ENCODE measurements at regions not wholly inside any gene's neighbourhood (a gene's known extent, or its start where the extent isn't known, plus 50 kb on each side); places are given as distances from the start of the nearest gene placed in this dataset.

GRCh38 chr14:96638041-96638855, 136.1 kb downstream of the PAPOLA start:
- DNase-seq: no peak

GRCh38 chr14:96639550-96639949, 137.4 kb downstream of the PAPOLA start:
- DNase-seq: no peak

GRCh38 chr14:96648506-96649326, 146.5 kb downstream of the PAPOLA start:
- no peak for DNase-seq

- DNase-seq: no peak
These were observed 147.1 kb downstream of the PAPOLA start for GRCh38 chr14:96649327-96649601.

- no peak for DNase-seq
These were observed 143.6 kb upstream of the VRK1 start for GRCh38 chr14:96653597-96653996.

GRCh38 chr14:96658611-96659010, 138.6 kb upstream of the VRK1 start:
- no peak for DNase-seq

GRCh38 chr14:96660123-96660522, 137.1 kb upstream of the VRK1 start:
- no peak for DNase-seq

- no peak for DNase-seq
These were observed 136.5 kb upstream of the VRK1 start for GRCh38 chr14:96660667-96661066.

GRCh38 chr14:96661244-96661969, 135.8 kb upstream of the VRK1 start:
- DNase-seq: no peak

- no peak for DNase-seq
These were observed 134.8 kb upstream of the VRK1 start for GRCh38 chr14:96662116-96662970.

GRCh38 chr14:96663076-96663475, 134.1 kb upstream of the VRK1 start:
- no peak for DNase-seq

- DNase-seq: no peak
These were observed 133.6 kb upstream of the VRK1 start for GRCh38 chr14:96663491-96664067.

- DNase-seq: no peak
These were observed 131.1 kb upstream of the VRK1 start for GRCh38 chr14:96666088-96666487.

- no peak for DNase-seq
These were observed 126.8 kb upstream of the VRK1 start for GRCh38 chr14:96670391-96670790.

- no peak for DNase-seq
These were observed 126.0 kb upstream of the VRK1 start for GRCh38 chr14:96671218-96671617.

- no peak for DNase-seq
These were observed 123.5 kb upstream of the VRK1 start for GRCh38 chr14:96673706-96674105.

GRCh38 chr14:96674121-96674520, 123.1 kb upstream of the VRK1 start:
- no peak for DNase-seq

GRCh38 chr14:96676166-96676565, 121.0 kb upstream of the VRK1 start:
- DNase-seq: no peak

- DNase-seq: no peak
These were observed 115.4 kb upstream of the VRK1 start for GRCh38 chr14:96681829-96682228.

- no peak for DNase-seq
These were observed 114.8 kb upstream of the VRK1 start for GRCh38 chr14:96682401-96682800.

- DNase-seq: no peak
These were observed 113.5 kb upstream of the VRK1 start for GRCh38 chr14:96683562-96684289.

GRCh38 chr14:96686126-96686525, 111.1 kb upstream of the VRK1 start:
- no peak for DNase-seq

Measured in T-helper 1 cell (primary cell).